ENCODE measurements at regions not wholly inside any gene's neighbourhood (a gene's known extent, or its start where the extent isn't known, plus 50 kb on each side); places are given as distances from the start of the nearest gene placed in this dataset.

DNA sequence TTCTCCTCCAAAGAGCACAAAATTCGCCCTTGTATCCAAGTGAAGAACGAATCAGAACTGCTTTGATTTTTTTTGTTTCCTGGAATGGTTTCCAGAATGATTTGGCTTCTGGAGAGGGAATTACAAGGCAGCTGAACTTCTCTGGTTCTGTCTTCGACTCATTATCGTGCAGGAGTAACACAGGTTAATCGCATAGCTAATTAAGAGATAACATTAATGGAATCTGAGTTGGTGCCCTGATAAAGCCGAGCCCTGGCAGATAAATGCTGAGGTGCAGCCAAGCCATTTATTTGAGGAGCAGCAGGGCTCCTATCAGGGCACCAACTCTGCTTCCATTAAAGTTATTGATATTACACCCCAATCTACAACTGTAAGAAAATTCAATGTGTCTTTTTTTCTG, 433.7 kb downstream of the ZNF521 start:
- no peaks in the 10 kb centered on the region for H3K79me1 ChIP-seq (ENCODE audit: low read depth in 1 of 2, low read length in 2 of 2)
- no peak overlapping the region for H3K56ac ChIP-seq (ENCODE audit: extremely low read depth, insufficient read depth, low read length)
- POLR2A ChIA-PET (ENCODE audit: unreplicated experiment), result no interaction called here
- no peak overlapping the region for H2BK5ac ChIP-seq (ENCODE audit: low read depth, low read length, poor library complexity, severe bottlenecking)
- H2AK9ac ChIP-seq (replicated peaks; ENCODE audit: low read depth, low read length, poor library complexity), result no peak overlapping the region
- H2BK120ac ChIP-seq (ENCODE audit: low read depth, low read length), result no peak overlapping the region
- DNase-seq, result no peak
- H3K23ac ChIP-seq (ENCODE audit: low read depth, low read length), result no peak overlapping the region
- dilution Hi-C loops (cut with HindIII; ENCODE audit: low sequenced_read_pairs, unreplicated experiment) (no loop called here), in situ Hi-C loops (cut with MboI; ENCODE audit: low sequenced_read_pairs) (no loop called here), intact Hi-C loops (cut with micrococcal nuclease) (no loop called here)
- no peak overlapping the region for H2BK15ac ChIP-seq (ENCODE audit: low read depth, low read length)
- TF ChIP-seq CHD1 (IDR thresholded peaks at IDR 0.05; ENCODE audit: low read depth, low read length), result no peak
- no peak for TF ChIP-seq MAFK (IDR thresholded peaks at IDR 0.05; ENCODE audit: low read depth, low read length)
- TF ChIP-seq, protein P1, sequence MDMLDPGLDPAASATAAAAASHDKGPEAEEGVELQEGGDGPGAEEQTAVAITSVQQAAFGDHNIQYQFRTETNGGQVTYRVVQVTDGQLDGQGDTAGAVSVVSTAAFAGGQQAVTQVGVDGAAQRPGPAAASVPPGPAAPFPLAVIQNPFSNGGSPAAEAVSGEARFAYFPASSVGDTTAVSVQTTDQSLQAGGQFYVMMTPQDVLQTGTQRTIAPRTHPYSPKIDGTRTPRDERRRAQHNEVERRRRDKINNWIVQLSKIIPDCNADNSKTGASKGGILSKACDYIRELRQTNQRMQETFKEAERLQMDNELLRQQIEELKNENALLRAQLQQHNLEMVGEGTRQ (IDR thresholded peaks at IDR 0.05; ENCODE audit: low read depth, low read length), result no peak
- TF ChIP-seq CEBPB (IDR thresholded peaks at IDR 0.05; ENCODE audit: low read depth, low read length), result no peak
- TF ChIP-seq FOS (IDR thresholded peaks at IDR 0.05; ENCODE audit: low read depth, low read length), result no peak
- no peak for TF ChIP-seq BHLHE40 (IDR thresholded peaks at IDR 0.05; ENCODE audit: low read depth, low read length)
- TF ChIP-seq MAZ (IDR thresholded peaks at IDR 0.05; ENCODE audit: borderline replicate concordance, low read depth, low read length), result no peak
- H2AK5ac ChIP-seq (ENCODE audit: low read depth, low read length), result no peak overlapping the region
- no peaks in the 10 kb centered on the region for H4K20me1 ChIP-seq (ENCODE audit: insufficient read depth, low read length)
- H3K9me1 ChIP-seq (ENCODE audit: insufficient read depth, low read length), result peaks cover 5% of the 10 kb centered on the region
- WGBS, 2 experiments (ENCODE audit: extremely low coverage in 2 of 2, insufficient read length in 1 of 2), result no CpG with 5 or more reads among the region's 6 CpGs
- no peak overlapping the region for H3K4me2 ChIP-seq (ENCODE audit: low read depth, low read length)
- no peaks in the 10 kb centered on the region for H3K4me1 ChIP-seq (ENCODE audit: control insufficient read depth, insufficient read depth, low read length)
- H3K18ac ChIP-seq (ENCODE audit: low read depth, low read length), result no peak overlapping the region
- no peak overlapping the region for H3K14ac ChIP-seq (replicated peaks; ENCODE audit: low read depth, low read length)
- H3K27ac ChIP-seq (ENCODE audit: insufficient read depth, low read length), result no peak overlapping the region
- BruUV-seq (replicated peaks), result no TSS peak
- peaks cover 39% of the 10 kb centered on the region for H3K27me3 ChIP-seq (ENCODE audit: control insufficient read depth, insufficient read depth, low read length)
- no peak overlapping the region for H3K9ac ChIP-seq (ENCODE audit: low read depth, low read length)
- H3K36me3 ChIP-seq (ENCODE audit: control insufficient read depth, insufficient read depth, low read length), result no peaks in the 10 kb centered on the region
- no peak for ATAC-seq (ENCODE audit: low read depth)
- H3K4me3 ChIP-seq (ENCODE audit: insufficient read depth, low read depth, low read length), result no peak overlapping the region
- no peak overlapping the region for H4K91ac ChIP-seq (ENCODE audit: insufficient read depth, low read depth, low read length)
- H2BK20ac ChIP-seq (ENCODE audit: low read depth, low read length), result no peak overlapping the region
- H4K5ac ChIP-seq (ENCODE audit: low read depth, low read length), result no peak overlapping the region
- H4K8ac ChIP-seq (ENCODE audit: low read depth in 2 of 2, low read length in 2 of 2), result no peak overlapping the region
- no peak overlapping the region for H2AFZ ChIP-seq (replicated peaks; ENCODE audit: low read length, poor library complexity)
- no peaks in the 10 kb centered on the region for H3K9me3 ChIP-seq (ENCODE audit: control insufficient read depth, insufficient read depth, low read length)
- H3K4ac ChIP-seq (ENCODE audit: low read depth, low read length), result no peak overlapping the region
- CTCF ChIA-PET, result no interaction called here
